A204.1 (cell line): ENCODE measurements at regions not wholly inside any gene's neighbourhood (a gene's known extent, or its start where the extent isn't known, plus 50 kb on each side); places are given as distances from the start of the nearest gene placed in this dataset.

ENCODE experiments used
- FAIRE-seq: peaks from 2 replicates; lab custom pipeline; 2012; peaks lifted over from hg19 to GRCh38; lab: Jason Lieb, UNC

DNA sequence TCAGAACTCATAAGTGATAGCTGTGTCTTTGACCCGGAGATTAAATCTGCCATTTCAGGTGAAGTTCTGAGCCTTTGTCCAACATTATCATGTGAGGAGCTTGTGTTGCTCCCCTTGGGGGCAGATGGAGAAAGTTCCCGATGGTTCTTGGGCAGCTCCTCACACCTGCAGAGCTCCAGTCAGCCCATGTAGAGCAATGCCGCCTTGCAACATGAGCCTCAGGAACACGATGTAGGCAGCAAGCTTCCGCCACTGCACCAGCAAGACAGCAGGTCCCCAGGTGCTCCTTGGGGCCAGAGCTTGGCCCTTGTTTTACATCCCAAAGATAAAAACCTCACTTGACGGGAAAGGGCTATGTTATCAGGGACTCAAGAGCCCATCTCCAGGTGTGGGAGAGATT is 292.7 kb downstream of the IRX1 start:
- FAIRE-seq, result no peak

DNA sequence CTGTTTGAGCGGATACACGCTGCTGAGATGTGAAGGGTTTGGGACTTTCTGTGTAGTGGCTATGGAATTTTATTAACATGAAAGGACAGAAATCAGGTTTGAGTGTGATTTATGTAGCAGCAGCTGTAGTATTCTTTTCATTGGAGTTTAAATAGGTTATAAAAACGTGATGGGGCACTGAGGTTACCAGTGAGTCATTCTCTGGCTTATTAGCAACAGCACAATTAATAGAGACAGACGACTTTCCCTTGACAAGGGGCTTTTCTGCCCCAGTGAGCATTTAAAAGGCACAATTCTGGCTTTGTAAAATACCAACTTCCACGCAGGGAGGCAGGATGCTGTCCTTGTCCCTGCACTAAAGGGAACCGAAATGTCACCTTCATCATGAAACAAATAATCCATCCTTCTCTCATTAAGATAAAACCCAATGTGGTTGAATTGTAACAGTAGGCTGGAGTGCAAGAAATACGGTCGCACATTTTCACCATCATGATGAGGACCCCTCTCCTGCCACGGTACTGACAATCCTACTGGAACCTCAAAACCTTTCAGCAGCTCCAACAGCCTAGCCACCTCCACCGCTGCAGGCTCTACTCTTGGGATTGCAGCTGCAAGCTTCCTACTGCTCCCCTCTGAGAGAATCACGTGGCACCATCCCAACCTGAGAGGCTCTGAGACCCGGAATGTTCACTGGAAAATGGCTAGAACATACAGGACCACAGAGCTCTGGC is 293.9 kb downstream of the IRX1 start:
- FAIRE-seq, result no peak

DNA sequence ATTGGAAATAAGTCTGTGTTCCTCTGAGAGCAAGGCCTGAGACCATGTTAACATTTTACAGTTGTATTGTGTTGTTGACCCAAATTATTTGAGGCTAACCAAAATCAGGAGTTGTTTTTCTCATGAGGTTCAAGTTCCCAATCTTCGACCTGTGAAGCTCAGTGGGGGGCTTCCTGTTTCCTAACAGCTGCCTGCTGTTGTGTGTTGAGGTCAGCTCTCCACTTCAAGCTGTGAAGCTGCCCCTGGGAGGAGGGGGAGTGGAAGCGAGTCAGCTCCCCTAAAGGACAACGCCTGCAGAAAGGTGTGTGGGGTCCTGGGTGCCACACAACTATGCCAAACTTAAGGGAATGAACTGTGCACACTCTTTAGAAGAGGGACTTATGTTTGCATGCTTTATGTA is 295.5 kb downstream of the IRX1 start:
- FAIRE-seq, result no peak

DNA sequence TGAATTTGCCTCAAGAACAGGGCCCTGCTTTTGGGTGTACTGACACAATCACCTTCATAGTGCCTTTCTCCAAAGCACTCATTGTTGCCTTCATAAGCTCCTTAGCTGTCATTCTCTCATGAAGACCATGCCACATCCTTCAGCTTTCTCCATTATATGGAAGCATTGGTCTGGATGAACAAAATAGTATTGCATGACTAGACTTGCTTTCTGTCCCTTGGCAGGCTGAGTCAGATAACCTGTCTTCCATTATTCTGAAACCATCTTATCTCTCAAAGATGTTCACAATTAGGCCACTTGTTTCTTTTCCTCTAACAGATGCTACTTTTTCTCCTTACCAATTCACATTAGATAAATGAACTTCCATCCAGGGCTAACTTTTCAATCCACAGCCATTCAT is 297.9 kb downstream of the IRX1 start:
- no peak for FAIRE-seq

DNA sequence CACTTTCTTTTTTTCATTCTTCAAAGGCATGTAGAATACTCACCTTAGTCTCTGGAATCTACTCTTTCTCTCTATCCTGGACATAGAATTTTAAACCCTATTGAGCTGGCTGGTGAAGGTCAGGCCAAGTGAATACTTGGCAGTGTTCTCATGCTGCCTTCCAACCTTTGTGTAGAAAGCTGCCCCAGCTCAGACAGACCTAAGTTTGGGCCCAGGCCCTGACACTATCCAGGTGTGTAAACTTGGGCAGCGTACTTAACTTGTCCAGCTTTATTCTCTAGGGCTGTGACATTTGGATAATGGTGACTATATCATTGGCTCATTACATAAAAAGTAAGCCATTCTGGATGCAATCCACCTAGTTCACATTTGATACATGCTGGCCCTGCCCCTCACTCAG is 298.3 kb downstream of the IRX1 start:
- no peak for FAIRE-seq

DNA sequence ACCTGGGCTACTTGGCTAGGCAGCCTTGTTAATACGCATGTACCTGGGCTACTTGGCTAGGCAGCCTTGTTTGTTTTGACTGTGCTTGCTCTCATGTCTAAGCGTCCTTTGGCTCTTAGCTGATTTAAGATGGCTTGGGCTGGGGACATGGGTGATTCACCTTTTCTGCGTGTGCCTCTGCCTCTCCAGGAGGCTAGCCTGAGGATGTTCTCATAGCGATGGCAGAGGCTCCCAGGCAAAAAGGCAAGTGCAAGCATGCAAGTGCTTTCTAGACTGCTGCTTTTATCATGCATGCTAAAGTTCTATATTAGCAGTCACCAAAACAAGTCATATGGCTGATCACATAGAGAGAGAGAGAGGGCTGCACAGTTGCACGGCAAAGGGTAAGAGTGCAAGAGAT is 300.5 kb downstream of the IRX1 start:
- no peak for FAIRE-seq

DNA sequence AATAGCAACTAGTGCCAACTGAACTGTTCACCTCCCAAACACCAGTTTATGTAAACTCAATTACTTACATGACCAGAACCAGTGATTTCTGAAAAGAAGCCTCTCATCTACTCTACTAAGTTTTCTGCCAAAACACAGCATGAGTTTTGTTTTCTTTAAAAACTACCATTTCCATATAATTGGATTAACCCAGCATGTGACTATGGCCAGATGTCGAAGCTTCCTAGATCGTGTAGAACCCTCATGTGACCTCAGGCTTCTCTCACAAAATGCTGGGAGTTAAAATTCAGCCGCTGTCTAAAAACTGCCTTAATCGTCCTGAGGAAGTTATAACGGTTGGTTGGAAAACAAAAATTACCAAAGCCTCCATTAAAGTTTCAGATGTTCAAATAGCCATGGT is 303.5 kb downstream of the IRX1 start:
- no peak for FAIRE-seq

DNA sequence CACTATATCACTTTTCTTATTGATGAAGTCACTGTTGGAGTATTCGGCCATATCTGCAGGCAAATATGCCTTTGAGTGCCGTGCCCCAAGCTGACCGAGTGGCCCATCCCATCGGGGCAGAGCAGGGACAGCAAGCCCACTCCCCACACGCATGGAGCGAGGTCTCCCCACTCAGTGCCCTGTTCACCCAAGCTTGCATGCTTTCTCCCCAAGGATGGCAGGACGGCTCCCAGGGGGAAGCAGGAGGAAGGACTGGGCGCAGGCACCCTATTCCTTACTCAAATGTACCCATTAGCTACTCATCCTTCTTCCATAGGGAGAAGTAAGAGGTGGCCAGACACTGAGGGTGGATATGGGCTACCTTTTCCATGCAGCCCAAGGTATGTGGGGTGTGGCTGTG is 309.0 kb downstream of the IRX1 start:
- no peak for FAIRE-seq

DNA sequence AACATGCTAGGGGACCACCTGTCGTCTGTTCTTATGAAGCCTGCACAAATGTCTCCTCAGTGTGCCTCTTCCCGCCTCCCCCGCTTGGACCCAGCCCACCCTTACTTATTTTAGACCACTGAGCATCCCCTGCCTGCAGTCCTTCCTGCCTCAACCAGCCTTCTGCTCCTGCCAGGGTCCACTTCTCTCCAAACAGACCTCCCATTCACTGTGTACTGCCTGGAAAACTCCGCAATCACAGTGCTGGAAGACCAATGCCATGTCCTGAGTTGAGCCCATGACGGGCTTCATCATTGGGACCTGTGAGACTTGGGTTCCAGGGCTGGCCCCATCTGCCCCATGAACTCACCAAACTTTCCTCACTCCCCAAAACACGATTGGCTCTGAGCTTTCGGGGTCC is 309.4 kb downstream of the IRX1 start:
- no peak for FAIRE-seq

DNA sequence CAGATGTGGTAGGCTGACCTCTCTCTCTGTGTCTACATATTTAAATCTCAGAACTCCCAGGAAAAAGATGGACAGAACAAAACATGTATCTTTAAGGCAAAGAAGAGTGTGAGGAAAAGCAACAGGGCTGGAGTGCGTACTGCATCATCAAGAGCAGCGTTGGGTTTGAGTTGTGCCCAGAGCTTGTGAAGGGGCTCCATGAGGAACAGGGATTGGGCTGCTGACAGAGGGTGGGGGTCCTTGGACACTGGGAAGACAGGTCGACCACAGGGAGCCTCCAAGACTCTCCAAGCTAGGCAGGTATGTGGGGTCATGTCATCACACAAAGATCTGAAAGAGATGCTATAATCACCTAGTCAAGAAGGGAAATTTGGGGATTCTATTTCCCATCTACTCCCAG is 309.9 kb downstream of the IRX1 start:
- no peak for FAIRE-seq

DNA sequence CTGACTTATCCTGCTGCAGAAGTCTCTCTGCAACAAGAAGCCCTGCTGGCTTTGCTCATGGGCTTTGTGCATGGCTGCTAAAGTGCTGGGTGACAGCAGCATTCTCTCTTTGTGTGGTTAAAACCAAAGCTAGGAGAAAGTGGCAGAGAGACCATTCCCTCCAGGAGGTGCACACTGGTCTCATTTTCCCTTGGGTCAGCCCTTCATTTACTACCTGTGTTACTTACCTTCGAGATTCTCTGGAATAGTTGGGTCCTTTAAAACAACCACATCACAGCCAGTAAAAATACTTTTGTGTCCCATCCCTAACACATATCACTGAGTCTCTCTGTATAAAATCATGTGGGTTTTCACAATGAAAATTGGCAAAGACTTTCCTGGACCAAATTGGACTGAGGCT is 315.5 kb downstream of the IRX1 start:
- FAIRE-seq, result no peak

DNA sequence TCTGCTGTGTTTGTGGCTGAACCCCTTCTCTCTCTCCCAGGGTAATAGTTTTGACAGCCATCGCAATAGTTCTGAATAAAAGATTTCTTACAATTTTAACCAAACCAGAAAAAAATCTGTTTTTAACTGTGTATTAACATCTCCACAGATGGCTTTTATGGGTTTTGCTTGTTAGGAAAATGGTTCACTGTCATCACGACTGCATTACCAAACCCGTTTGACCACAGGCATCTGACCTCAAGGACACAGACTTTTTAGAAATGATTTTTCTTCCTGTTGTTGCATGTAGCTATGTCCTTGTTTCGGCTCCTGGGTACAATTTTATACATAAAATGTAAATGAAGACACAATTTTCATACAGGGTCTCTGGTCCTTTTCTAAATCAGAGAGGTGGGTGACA is 316.1 kb downstream of the IRX1 start:
- FAIRE-seq, result no peak

DNA sequence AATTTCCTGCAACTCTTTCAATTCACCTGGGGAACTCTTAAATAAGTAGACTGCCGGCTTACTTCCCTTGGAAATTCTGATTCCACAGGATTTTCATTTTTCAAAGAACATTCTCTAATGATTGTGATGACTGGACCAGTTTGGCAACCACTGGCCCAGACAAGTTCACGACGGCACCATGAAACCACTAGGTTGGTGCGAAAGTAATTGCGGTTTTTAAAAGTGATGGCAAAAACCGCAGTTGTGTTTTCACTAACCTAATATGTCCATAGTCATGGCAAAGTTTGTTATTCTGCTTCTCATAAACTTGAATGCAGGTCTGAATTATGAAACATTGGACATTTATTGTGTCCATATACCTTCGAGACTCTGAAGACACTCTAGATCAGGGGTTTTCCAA is 317.2 kb downstream of the IRX1 start:
- FAIRE-seq, result no peak

DNA sequence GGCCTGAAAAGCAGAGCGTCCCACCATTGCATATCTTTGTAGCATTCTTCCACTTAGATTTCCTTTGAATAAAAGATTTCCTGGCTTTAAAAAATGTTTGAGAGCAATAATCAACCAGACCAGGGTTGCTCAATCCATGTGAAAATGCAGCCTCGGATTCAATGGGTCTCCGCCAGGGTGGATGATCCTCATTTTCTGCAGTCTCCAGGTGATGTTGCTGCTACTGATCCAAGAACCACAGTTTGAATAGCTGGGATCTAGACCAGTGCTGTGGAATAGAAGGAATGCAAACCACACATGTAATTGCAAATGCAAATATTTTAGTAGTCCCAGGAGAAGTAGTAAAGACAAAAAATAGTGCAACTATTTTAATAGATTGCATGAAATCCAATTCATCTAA is 317.6 kb downstream of the IRX1 start:
- FAIRE-seq, result no peak

DNA sequence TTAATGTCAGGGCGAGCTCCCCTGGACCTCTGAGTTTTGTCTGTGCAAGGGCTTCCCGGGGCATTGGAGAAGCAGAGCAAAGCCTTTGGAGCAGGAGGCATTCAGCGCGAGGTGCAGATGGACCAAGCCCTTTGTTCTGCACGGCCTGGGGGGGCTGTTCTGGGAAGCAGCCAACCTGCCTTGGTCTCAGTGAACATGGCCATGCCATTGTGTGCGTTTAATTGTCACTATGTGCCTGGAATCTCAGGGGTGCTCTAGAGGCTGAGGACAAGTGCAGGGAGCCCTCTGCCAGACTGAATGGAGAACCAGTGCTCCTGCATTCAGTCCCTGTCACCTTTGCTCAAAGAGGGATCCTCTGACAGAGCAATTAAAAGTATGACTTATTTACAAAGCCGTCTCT is 329.4 kb downstream of the IRX1 start:
- FAIRE-seq, result no peak

DNA sequence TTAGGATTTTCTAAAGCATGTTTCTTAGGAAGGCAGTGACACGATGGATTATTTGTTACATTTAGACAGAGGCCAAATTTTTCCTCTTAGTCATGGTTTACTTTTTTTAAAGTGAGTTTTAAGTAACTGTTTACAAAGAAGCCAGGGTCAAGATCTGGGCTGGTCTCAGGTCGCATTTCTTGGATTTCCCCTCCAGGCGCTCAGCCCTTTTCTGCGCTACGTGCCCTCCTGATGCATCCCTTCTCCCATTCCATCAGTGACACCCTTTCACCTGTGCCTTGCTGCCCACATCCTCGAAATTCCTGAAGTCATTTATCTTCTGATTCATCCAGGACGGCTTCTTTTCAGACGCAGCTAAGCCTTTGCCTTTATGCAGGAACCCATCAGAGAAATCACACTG is 330.3 kb downstream of the IRX1 start:
- FAIRE-seq, result no peak

DNA sequence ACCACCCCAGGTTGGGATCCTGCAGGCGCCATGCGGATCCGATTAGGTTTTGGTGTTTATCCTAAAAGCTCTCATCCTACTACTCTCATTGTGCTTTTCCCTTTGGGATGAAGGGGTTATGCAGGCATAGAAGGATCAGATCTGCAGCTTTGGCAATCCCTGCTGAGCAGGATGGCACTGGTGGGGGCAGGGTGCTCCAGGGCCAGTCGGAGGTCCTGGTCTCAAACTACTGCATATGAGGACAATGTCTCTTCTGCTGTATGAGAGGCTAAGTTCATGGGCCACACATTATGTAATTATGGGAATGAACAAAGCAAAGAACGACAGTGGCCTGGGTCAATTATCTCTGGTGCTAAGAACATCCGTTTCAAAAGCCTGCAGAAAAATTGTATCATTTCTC is 334.2 kb downstream of the IRX1 start:
- FAIRE-seq, result no peak

DNA sequence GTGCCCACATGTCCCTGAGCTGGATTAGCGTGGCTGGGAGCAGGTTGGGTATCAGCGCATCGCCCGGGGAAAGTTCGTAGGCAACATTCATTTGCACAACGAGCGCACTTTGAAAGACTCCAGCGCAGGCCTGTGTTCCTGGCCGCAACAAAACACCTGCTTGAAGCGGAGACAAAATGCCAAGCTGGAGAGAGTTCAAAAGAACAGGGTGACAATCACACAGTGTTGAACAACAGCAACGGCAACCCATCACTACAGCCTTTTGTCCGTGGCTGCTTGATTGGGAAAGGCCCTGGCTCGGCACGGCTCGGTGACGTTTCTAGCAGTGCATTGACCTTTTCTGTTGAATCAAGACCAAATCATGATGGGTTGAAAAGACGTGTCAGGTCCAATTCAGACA is 336.3 kb downstream of the IRX1 start:
- no peak for FAIRE-seq

DNA sequence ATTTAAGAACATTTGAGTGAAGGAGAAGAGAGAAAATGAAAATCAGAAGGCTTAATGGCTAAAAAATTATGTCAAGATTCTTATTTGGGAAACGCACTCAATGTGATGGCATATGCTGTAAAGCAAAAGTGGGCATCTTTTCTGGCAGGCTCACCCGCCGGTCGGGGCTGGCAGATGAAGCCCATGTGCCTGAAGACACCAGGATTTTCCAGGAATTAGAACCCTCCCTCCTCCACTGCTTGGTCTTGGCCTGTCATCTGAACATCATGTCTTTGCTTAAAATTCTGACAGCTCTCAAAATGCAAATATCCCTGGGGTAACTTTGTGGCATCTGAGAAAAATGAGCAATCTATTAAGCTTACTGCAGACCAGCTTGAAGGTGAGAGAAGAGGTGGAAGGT is 337.9 kb downstream of the IRX1 start:
- no peak for FAIRE-seq

DNA sequence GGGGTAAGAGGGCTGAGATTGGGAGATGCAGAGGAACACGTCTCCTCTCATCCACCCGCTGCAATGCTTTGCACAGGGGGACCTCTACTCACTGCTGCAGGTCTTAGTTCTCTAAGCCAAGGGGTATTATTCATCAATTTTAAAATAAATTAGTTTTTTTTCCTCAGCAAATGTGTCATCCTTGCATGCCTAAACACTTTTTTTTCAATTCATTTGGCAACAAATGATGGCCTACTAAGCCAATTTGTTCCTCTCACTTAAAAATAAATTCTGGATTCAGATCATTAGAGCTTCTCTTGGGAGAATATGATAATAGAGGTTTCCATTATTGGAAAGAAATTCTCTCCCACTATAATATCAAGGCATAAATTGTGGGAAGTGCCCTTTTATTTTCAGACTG is 338.3 kb downstream of the IRX1 start:
- FAIRE-seq, result no peak

DNA sequence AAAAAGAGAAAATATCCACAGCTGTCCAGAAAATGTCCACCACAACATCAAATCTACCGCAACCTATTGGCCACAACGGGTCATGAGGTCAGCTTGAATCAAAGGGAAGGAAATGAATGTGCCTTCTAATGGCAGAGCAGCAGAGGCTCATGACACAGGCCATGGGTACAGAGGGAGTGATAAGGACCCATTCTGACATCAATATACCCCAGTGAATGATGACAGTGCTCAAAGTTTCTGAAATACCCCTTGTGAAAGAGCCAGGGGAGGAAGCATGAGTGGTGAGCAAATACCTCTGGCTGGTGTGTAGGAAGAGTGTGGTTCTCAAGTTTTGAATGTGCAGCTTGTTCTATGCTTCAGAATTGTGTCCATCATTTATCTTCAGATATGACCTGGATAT is 348.2 kb downstream of the IRX1 start:
- FAIRE-seq, result no peak

DNA sequence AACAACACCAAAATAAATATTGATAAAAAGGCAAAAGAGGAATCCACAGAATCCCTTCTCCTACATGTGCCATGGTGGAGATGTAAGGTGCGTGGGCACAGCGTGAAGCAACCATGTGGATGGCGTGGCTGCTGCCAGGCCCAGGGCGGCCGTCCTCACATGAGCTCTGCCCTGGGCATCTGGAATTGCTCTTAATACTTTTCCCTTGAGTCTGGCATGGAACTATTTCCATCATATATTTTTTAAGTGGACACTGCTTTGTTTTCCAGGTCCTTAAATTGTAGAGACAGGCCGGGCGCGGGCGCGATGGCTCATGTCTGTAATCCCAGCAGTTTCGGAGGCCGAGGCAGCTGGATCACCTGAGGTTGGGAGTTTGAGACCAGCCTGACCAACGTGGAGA is 349.3 kb downstream of the IRX1 start:
- no peak for FAIRE-seq

DNA sequence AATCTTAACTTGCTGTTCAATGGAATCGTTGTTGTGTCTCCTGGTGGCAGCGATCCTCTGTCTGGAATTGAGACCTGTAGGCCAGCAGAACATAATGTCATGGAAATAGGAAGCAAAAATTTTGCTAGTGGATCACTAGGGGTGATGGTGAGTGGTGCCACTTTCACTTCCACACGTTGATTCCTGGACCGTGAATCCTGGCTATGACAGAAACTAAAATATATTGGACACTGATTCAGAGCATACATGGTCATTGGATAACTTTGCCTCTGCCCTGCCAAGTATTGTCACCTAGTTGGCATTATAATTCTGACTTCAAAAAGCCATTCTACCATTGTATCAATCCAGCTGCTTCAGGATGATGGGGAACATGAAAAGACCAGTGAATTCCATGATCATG is 353.2 kb downstream of the IRX1 start:
- no peak for FAIRE-seq

DNA sequence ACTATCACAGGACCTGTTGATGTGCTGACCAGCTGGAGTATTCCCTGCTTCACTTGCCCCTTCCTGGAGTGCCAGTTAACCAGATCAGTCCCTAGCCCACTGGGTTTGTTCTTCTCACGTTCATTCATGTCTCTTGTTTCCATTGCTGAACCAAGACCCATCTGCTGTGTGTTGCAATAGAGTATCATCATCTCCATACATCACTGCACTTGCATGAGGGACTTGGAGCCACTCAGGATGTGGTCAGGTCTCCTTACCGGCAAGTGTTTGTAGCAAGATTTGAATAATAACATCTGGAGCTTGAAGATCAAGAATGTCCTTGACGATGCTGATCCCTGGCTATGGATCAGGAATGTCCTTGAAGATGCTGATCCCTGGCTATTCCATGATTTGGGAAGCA is 358.6 kb downstream of the IRX1 start:
- FAIRE-seq, result no peak

DNA sequence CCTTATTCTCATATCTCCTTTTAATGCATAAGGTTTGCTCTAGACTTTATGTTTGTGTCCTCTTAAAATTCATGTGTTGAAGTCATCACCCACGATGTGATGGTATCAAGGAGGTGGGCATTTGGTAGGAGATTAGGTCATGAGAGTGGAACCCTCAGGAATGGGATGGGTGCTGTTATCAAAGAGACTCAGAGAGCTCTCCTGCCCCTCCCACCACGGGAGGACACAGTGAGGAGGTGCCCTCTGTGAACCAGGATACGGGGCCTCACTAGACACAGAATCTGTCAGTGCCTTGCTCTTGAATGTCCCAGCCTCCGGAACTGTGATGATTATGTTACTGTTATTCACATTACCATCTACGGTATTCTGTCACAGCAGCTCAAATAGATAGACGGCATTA is 359.0 kb downstream of the IRX1 start:
- FAIRE-seq, result no peak
